HG02610 (cell line): ENCODE measurements at regions not wholly inside any gene's neighbourhood (a gene's known extent, or its start where the extent isn't known, plus 50 kb on each side); places are given as distances from the start of the nearest gene placed in this dataset.
"Not testable (repeated sequence)": the region's sequence is repeated elsewhere in the genome, so short reads cannot be mapped to it uniquely, and the experiment has no call there.

Experiments
- ATAC-seq: cut with Tn5 transposase; IDR thresholded peaks from one replicate; pipeline ENCODE4 v1.9.1; 2021; ENCODE audit warnings: mild to moderate bottlenecking, moderate library complexity; ENCODE audit not compliant: unreplicated experiment

GRCh38 chr4:115519476-115519875, 406.1 kb upstream of the NDST4 start:
- not testable (repeated sequence) for ATAC-seq

- ATAC-seq = peak; percentile 96
Measured at GRCh38 chr4:115515772-115516171, 402.4 kb upstream of the NDST4 start.

- ATAC-seq = peak; percentile 30
Measured at GRCh38 chr4:115515366-115515765, 401.9 kb upstream of the NDST4 start.

- peak; percentile 30 for ATAC-seq
Measured at GRCh38 chr4:115514675-115515074, 401.3 kb upstream of the NDST4 start.

- no peak for ATAC-seq
Measured at GRCh38 chr4:115505326-115505725, 391.9 kb upstream of the NDST4 start.

GRCh38 chr4:115501656-115502055, 388.2 kb upstream of the NDST4 start:
- no peak for ATAC-seq

- ATAC-seq = not testable (repeated sequence)
Measured at GRCh38 chr4:115493770-115494169, 380.4 kb upstream of the NDST4 start.

- ATAC-seq = no peak
Measured at GRCh38 chr4:115491686-115492085, 378.3 kb upstream of the NDST4 start.

GRCh38 chr4:115489279-115489678, 375.9 kb upstream of the NDST4 start:
- ATAC-seq = no peak

- no peak for ATAC-seq
Measured at GRCh38 chr4:115485402-115485801, 372.0 kb upstream of the NDST4 start.

- ATAC-seq = peak; percentile 80
Measured at GRCh38 chr4:115484479-115484878, 371.1 kb upstream of the NDST4 start.

GRCh38 chr4:115470763-115471162, 357.3 kb upstream of the NDST4 start:
- no peak for ATAC-seq

- ATAC-seq = not testable (repeated sequence)
Measured at GRCh38 chr4:115459301-115459700, 345.9 kb upstream of the NDST4 start.

GRCh38 chr4:115456231-115456630, 342.8 kb upstream of the NDST4 start:
- ATAC-seq = no peak

GRCh38 chr4:115454228-115454627, 340.8 kb upstream of the NDST4 start:
- ATAC-seq = no peak

- ATAC-seq = no peak
Measured at GRCh38 chr4:115453416-115453815, 340.0 kb upstream of the NDST4 start.

- ATAC-seq = not testable (repeated sequence)
Measured at GRCh38 chr4:115452229-115452628, 338.8 kb upstream of the NDST4 start.

GRCh38 chr4:115437739-115438138, 324.3 kb upstream of the NDST4 start:
- no peak for ATAC-seq

GRCh38 chr4:115433491-115433890, 320.1 kb upstream of the NDST4 start:
- ATAC-seq = no peak

- ATAC-seq = no peak
Measured at GRCh38 chr4:115430024-115430423, 316.6 kb upstream of the NDST4 start.

- ATAC-seq = no peak
Measured at GRCh38 chr4:115428455-115428854, 315.0 kb upstream of the NDST4 start.

GRCh38 chr4:115424852-115425251, 311.4 kb upstream of the NDST4 start:
- no peak for ATAC-seq

GRCh38 chr4:115418635-115419396, 305.4 kb upstream of the NDST4 start:
- ATAC-seq = no peak
